HEK293 (cell line): ENCODE measurements at regions not wholly inside any gene's neighbourhood (a gene's known extent, or its start where the extent isn't known, plus 50 kb on each side); places are given as distances from the start of the nearest gene placed in this dataset.

Experiments
- CTCF ChIA-PET: fragments of 350-600 bp; formaldehyde crosslinking; extraction: SDS; loops from one replicate; lab custom pipeline; 2021; ENCODE audit warnings: antibody characterized with exemption; lab: Yijun Ruan, JAX
- POLR2A ChIA-PET: fragments of 300-600 bp; formaldehyde crosslinking; extraction: SDS; loops from one replicate; lab custom pipeline; 2020; ENCODE audit warnings: antibody characterized with exemption, inconsistent platforms; lab: Yijun Ruan, JAX
- H3K27ac ChIP-seq: fragments of 200-500 bp; sonication (Bioruptor generic); 2 replicates; pipeline ENCODE4 v1.5.1; 2014; ENCODE audit warnings: low read depth, low read length, control low read depth, inconsistent platforms; ENCODE audit errors: extremely low read depth
- H3K36me3 ChIP-seq, 2 experiments: fragments of 200-500 bp in 1 of 2; sonication (Bioruptor generic) in 1 of 2; 1 replicate in 1 of 2; 2 replicates in 1 of 2; pipeline ENCODE4 v1.5.1; 2014 to 2017; ENCODE audit warnings: inconsistent platforms in 2 of 2, low read length in 2 of 2; ENCODE audit not compliant: control insufficient read depth in 2 of 2, insufficient read depth in 1 of 2
- H3K4me1 ChIP-seq: fragments of 200-500 bp; sonication (Bioruptor generic); 2 replicates; pipeline ENCODE4 v1.5.1; 2014; ENCODE audit warnings: mild to moderate bottlenecking, low read length, inconsistent platforms; ENCODE audit not compliant: control insufficient read depth, insufficient read depth
- H3K4me3 ChIP-seq: 2 replicates; pipeline ENCODE4 v1.5.1; 2011; ENCODE audit warnings: low read depth, mild to moderate bottlenecking, control low read depth, low read length, moderate library complexity
- H3K9me3 ChIP-seq: fragments of 200-500 bp; sonication (Bioruptor generic); 2 replicates; pipeline ENCODE4 v1.5.1; 2014; ENCODE audit warnings: low read depth, low read length, inconsistent platforms; ENCODE audit not compliant: control insufficient read depth, insufficient read depth
- KLF1 ChIP-seq: fragments of 450-650 bp; formaldehyde crosslinking; IDR thresholded peaks from 2 replicates; pipeline ENCODE4 v1.5.1; 2016; ENCODE audit warnings: missing biosample characterization, missing genetic modification characterization
- MZF1 ChIP-seq: fragments of 450-650 bp; formaldehyde crosslinking; IDR thresholded peaks from 2 replicates; pipeline ENCODE4 v1.5.1; 2017; ENCODE audit warnings: missing biosample characterization, missing genetic modification characterization, borderline replicate concordance
- OSR2 ChIP-seq: fragments of 450-650 bp; formaldehyde crosslinking; IDR thresholded peaks from 2 replicates; pipeline ENCODE4 v1.5.1; 2016; ENCODE audit warnings: missing biosample characterization, missing genetic modification characterization
- SCRT1 ChIP-seq: fragments of 450-650 bp; formaldehyde crosslinking; IDR thresholded peaks from 2 replicates; pipeline ENCODE4 v1.5.1; 2016; ENCODE audit warnings: missing biosample characterization, missing genetic modification characterization, borderline replicate concordance
- SP7 ChIP-seq: fragments of 450-650 bp; formaldehyde crosslinking; IDR thresholded peaks from 2 replicates; pipeline ENCODE4 v1.5.1; 2016; ENCODE audit warnings: missing biosample characterization, missing genetic modification characterization
- YY2 ChIP-seq: fragments of 450-650 bp; formaldehyde crosslinking; IDR thresholded peaks from 2 replicates; pipeline ENCODE4 v1.5.1; 2016; ENCODE audit warnings: missing biosample characterization, missing genetic modification characterization
- ZBTB20 ChIP-seq: fragments of 450-650 bp; formaldehyde crosslinking; IDR thresholded peaks from 2 replicates; pipeline ENCODE4 v1.5.1; 2016; ENCODE audit warnings: missing biosample characterization, missing genetic modification characterization
- ZNF132 ChIP-seq: fragments of 450-650 bp; formaldehyde crosslinking; IDR thresholded peaks from 2 replicates; pipeline ENCODE4 v1.5.1; 2017; ENCODE audit warnings: missing biosample characterization, missing genetic modification characterization, borderline replicate concordance
- ZNF280C ChIP-seq: fragments of 450-650 bp; formaldehyde crosslinking; IDR thresholded peaks from 2 replicates; pipeline ENCODE4 v1.5.1; 2016; ENCODE audit warnings: missing biosample characterization, missing genetic modification characterization
- ZNF324 ChIP-seq: fragments of 450-650 bp; formaldehyde crosslinking; IDR thresholded peaks from 2 replicates; pipeline ENCODE4 v1.5.1; 2016; ENCODE audit warnings: missing biosample characterization, missing genetic modification characterization
- ZNF529 ChIP-seq: fragments of 450-650 bp; formaldehyde crosslinking; IDR thresholded peaks from 2 replicates; pipeline ENCODE4 v1.5.1; 2017; ENCODE audit warnings: missing genetic modification characterization, missing biosample characterization; ENCODE audit not compliant: insufficient replicate concordance
- ZNF555 ChIP-seq: fragments of 450-650 bp; formaldehyde crosslinking; conservative IDR thresholded peaks from 2 replicates; pipeline ENCODE4 v1.5.1; 2017; ENCODE audit warnings: missing biosample characterization, mild to moderate bottlenecking, missing genetic modification characterization, inconsistent platforms
- TF ChIP-seq, protein P1 (sequence below): fragments of 450-650 bp; formaldehyde crosslinking; IDR thresholded peaks from 2 replicates; pipeline ENCODE4 v1.5.1; 2017; ENCODE audit warnings: missing biosample characterization, missing genetic modification characterization
- TF ChIP-seq, protein P2 (sequence below): fragments of 450-650 bp; formaldehyde crosslinking; IDR thresholded peaks from 2 replicates; pipeline ENCODE4 v1.5.1; 2017; ENCODE audit warnings: missing biosample characterization, missing genetic modification characterization

DNA sequence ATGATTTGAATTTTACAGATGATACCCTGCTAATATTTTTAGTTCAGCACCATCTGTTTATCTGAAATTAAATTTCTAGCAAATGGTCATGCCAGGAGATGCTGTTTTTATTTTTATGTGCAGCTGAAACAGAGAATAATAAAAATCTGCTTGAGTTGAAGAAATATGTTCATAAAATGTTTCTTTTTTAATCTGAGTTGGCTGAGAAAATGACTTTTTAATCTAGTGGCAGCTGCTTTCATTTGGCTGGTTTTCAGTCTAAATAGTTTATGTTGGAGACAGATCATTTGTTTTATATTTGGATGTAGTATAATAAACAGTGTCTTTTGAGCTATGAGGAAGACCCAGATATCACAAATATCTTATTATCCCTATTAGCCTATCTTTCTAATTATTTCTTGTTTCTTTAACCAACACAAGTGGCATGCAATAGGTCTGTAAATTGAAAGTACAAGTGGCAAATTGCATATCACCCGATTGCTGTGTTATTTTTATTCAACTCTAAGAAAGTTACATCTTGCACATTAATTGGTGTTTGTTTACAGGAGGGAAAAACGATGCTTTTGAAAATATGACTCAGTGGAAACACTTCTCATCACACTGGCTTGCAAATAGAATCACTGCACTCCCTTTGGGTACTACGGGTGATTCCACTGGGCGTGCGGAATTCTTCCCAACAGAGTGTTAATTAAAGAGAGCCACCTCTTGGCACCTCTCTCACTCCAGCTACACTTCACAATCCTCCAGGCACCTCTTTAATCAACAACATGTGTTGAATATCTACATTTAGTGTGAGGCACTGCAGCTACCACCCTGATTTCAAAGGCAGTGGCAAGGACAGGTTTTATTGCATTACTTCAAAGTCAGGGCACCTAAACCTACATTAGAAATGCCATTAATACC, 51.7 kb upstream of the AP1S2 start:
- no peaks in the 10 kb centered on the region for H3K4me1 ChIP-seq
- CTCF ChIA-PET, result no interaction called here
- no peaks in the 10 kb centered on the region for H3K9me3 ChIP-seq
- no peak overlapping the region for H3K4me3 ChIP-seq
- POLR2A ChIA-PET, result no interaction called here
- no peaks in the 10 kb centered on the region for H3K36me3 ChIP-seq
- TF ChIP-seq ZBTB20, result no peak
- no peak for TF ChIP-seq SCRT1 (tag by site-specific recombination)
- TF ChIP-seq ZNF324 (tag by site-specific recombination), result no peak
- TF ChIP-seq, protein P1, sequence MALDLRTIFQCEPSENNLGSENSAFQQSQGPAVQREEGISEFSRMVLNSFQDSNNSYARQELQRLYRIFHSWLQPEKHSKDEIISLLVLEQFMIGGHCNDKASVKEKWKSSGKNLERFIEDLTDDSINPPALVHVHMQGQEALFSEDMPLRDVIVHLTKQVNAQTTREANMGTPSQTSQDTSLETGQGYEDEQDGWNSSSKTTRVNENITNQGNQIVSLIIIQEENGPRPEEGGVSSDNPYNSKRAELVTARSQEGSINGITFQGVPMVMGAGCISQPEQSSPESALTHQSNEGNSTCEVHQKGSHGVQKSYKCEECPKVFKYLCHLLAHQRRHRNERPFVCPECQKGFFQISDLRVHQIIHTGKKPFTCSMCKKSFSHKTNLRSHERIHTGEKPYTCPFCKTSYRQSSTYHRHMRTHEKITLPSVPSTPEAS, result no peak
- TF ChIP-seq KLF1, result no peak
- TF ChIP-seq, protein P2, sequence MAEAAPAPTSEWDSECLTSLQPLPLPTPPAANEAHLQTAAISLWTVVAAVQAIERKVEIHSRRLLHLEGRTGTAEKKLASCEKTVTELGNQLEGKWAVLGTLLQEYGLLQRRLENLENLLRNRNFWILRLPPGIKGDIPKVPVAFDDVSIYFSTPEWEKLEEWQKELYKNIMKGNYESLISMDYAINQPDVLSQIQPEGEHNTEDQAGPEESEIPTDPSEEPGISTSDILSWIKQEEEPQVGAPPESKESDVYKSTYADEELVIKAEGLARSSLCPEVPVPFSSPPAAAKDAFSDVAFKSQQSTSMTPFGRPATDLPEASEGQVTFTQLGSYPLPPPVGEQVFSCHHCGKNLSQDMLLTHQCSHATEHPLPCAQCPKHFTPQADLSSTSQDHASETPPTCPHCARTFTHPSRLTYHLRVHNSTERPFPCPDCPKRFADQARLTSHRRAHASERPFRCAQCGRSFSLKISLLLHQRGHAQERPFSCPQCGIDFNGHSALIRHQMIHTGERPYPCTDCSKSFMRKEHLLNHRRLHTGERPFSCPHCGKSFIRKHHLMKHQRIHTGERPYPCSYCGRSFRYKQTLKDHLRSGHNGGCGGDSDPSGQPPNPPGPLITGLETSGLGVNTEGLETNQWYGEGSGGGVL (tag by site-specific recombination), result no peak
- TF ChIP-seq ZNF132 (tag by site-specific recombination), result no peak
- TF ChIP-seq YY2 (tag by site-specific recombination), result no peak
- TF ChIP-seq SP7 (tag by site-specific recombination), result no peak
- TF ChIP-seq ZNF280C (tag by site-specific recombination), result no peak
- TF ChIP-seq ZNF529 (tag by site-specific recombination), result no peak
- TF ChIP-seq OSR2 (tag by site-specific recombination), result no peak
- no peak for TF ChIP-seq MZF1
- TF ChIP-seq ZNF555 (tag by site-specific recombination), result no peak
- TF ChIP-seq, all 188 proteins: peak for 0
- H3K27ac ChIP-seq, result no peak overlapping the region
